B cell (primary cell): ENCODE measurements at regions not wholly inside any gene's neighbourhood (a gene's known extent, or its start where the extent isn't known, plus 50 kb on each side); places are given as distances from the start of the nearest gene placed in this dataset.

Experiments used
- ATAC-seq: fragments of 200-7000 bp; cut with Tn5 transposase; one replicate; pipeline ENCODE4 v1.10.0; 2021; ENCODE audit warnings: low read depth, mild to moderate bottlenecking, moderate number of reproducible peaks, moderate library complexity
- CTCF ChIA-PET: fragments of 350-600 bp; sonication (Branson Sonifier 250); formaldehyde crosslinking; loops from one replicate; lab custom pipeline; 2021; ENCODE audit warnings: antibody characterized with exemption, inconsistent platforms; lab: Charles Lee
- POLR2A ChIA-PET: fragments of 350-600 bp; sonication (Branson Sonifier 250); formaldehyde crosslinking; loops from one replicate; lab custom pipeline; 2021; ENCODE audit warnings: antibody characterized with exemption; lab: Charles Lee
- DNase-seq: peaks from one replicate; pipeline ENCODE4 v3.0.0; 2013
- H2AFZ ChIP-seq: 2 replicates; pipeline ENCODE4 v1.6.1; 2012; ENCODE audit warnings: mild to moderate bottlenecking, low read depth, low read length; ENCODE audit not compliant: insufficient read depth, poor library complexity, severe bottlenecking
- H3K27ac ChIP-seq, 2 donors: 1 replicate in 1 of 2; 2 replicates in 1 of 2; pipeline ENCODE4 v1.5.1; 2012 to 2013; ENCODE audit warnings: low read length in 2 of 2, mild to moderate bottlenecking in 2 of 2, moderate library complexity in 1 of 2
- H3K27me3 ChIP-seq, 4 experiments: fragments of 200-600 bp in 1 of 4; sonication (generic) in 1 of 4; replicated peaks in 1 of 4; 1 replicate in 2 of 4; 2 replicates in 2 of 4; pipeline versions ENCODE4 v1.6.1 to v1.7.0; 2013 to 2016; ENCODE audit warnings: low read length in 3 of 4, mild to moderate bottlenecking in 2 of 4, mixed read lengths in 1 of 4, moderate library complexity in 1 of 4; ENCODE audit not compliant: insufficient read depth in 4 of 4, control insufficient read depth in 3 of 4; ENCODE audit errors: control extremely low read depth in 1 of 4
- H3K36me3 ChIP-seq, 2 experiments: replicated peaks in 1 of 2; 1 replicate in 1 of 2; 2 replicates in 1 of 2; pipeline versions ENCODE4 v1.6.1 to v1.7.1; 2013; ENCODE audit warnings: low read length in 1 of 2; ENCODE audit not compliant: insufficient read depth in 2 of 2, control insufficient read depth in 1 of 2; ENCODE audit errors: control extremely low read depth in 1 of 2, extremely low read depth in 1 of 2
- H3K4me1 ChIP-seq, 2 donors: fragments of 200-600 bp in 1 of 2; sonication (generic) in 1 of 2; 1 replicate in 1 of 2; 2 replicates in 1 of 2; pipeline versions ENCODE4 v1.5.1 to v1.6.1; 2013 to 2017; ENCODE audit warnings: low read length in 2 of 2; ENCODE audit not compliant: control insufficient read depth in 2 of 2, insufficient read depth in 2 of 2
- H3K4me2 ChIP-seq: replicated peaks from 2 replicates; pipeline ENCODE3; 2012; ENCODE audit warnings: mild to moderate bottlenecking, low read depth, low read length; ENCODE audit not compliant: poor library complexity, severe bottlenecking
- H3K4me3 ChIP-seq, 5 experiments: fragments of 200-600 bp in 1 of 5; sonication (generic) in 1 of 5; 1 replicate in 3 of 5; 2 replicates in 2 of 5; pipeline versions ENCODE4 v1.5.1 to v1.7.0; 2011 to 2016; ENCODE audit warnings: low read length in 4 of 5, mild to moderate bottlenecking in 4 of 5, low read depth in 2 of 5, control low read depth in 1 of 5, moderate library complexity in 1 of 5; ENCODE audit not compliant: insufficient read depth in 1 of 5; ENCODE audit errors: control extremely low read depth in 1 of 5, extremely low read depth in 1 of 5
- H3K79me2 ChIP-seq: fragments of 200-600 bp; sonication (generic); one replicate; pipeline ENCODE4 v1.6.0; 2016; ENCODE audit warnings: low read length; ENCODE audit not compliant: control insufficient read depth, insufficient read depth
- H3K9ac ChIP-seq: fragments of 200-600 bp; sonication (generic); 2 replicates; pipeline ENCODE4 v1.6.1; 2017; ENCODE audit warnings: mild to moderate bottlenecking, low read length, moderate library complexity
- H3K9me3 ChIP-seq, 3 donors: one replicate each; pipeline versions ENCODE4 v1.6.1 to v1.7.1; 2013; ENCODE audit warnings: low read length in 2 of 3; ENCODE audit not compliant: control insufficient read depth in 2 of 3, insufficient read depth in 1 of 3; ENCODE audit errors: control extremely low read depth in 1 of 3
- H4K20me1 ChIP-seq: 2 replicates; pipeline ENCODE4 v1.6.0; 2012; ENCODE audit warnings: mild to moderate bottlenecking, low read length; ENCODE audit not compliant: insufficient read depth, control insufficient read depth, poor library complexity, severe bottlenecking
- H3K27ac Mint-ChIP-seq: one replicate; pipeline ENCODE4 v1.8.0; 2021; ENCODE audit warnings: mixed read lengths
- H3K27me3 Mint-ChIP-seq: one replicate; pipeline ENCODE4 v1.8.0; 2021; ENCODE audit warnings: mixed read lengths
- H3K4me1 Mint-ChIP-seq: one replicate; pipeline ENCODE4 v1.8.0; 2021; ENCODE audit warnings: mixed read lengths
- H3K4me3 Mint-ChIP-seq: one replicate; pipeline ENCODE4 v1.8.0; 2021; ENCODE audit warnings: mixed read lengths
- H3K9me3 Mint-ChIP-seq: one replicate; pipeline ENCODE4 v1.8.0; 2022; ENCODE audit warnings: mixed read lengths; ENCODE audit not compliant: insufficient read depth
- EZH2 ChIP-seq: IDR thresholded peaks from 2 replicates; pipeline ENCODE4 v1.6.1; 2012; ENCODE audit warnings: borderline replicate concordance, low read depth, mild to moderate bottlenecking, moderate library complexity, low read length; ENCODE audit not compliant: insufficient read depth, poor library complexity, severe bottlenecking
- WGBS: methylation state at CpG from one replicate; pipeline ENCODE4 v1.1.5; 2013; ENCODE audit warnings: missing lambda C conversion rate; ENCODE audit not compliant: insufficient coverage; 5-methylcytosine and 5-hydroxymethylcytosine counted together
- intact Hi-C: fragments of 100-400 bp; cut with micrococcal nuclease; formaldehyde crosslinking; loops from one replicate; pipeline ENCODE4 v1.10.0; 2022
- TF ChIP-seq, protein P1 (sequence below): fragments of 200-600 bp; IDR thresholded peaks from one replicate; pipeline ENCODE4 v1.8.0; 2022; ENCODE audit warnings: antibody characterized with exemption, mild to moderate bottlenecking

DNA sequence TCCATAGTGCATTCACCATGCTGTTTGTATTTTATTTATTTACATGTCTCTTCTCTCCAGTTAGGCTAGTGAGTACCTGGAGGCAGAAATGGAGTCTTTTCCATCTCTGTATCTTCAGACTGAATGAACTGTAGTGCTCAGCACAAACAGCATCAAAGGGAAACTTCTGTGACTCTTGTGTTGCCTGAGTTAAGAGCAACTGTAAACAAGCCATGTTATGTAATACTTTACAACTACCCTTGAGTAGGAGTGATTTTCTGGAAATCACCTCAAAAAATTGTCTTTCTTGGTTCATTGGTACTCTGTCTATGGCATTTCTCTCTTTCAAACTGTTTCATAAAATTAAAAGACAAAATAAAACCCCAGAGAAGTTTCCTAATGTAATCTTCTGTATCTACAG, 258.3 kb downstream of the CGGBP1 start:
- DNase-seq: no peak
- CTCF ChIA-PET: no interaction called here

DNA sequence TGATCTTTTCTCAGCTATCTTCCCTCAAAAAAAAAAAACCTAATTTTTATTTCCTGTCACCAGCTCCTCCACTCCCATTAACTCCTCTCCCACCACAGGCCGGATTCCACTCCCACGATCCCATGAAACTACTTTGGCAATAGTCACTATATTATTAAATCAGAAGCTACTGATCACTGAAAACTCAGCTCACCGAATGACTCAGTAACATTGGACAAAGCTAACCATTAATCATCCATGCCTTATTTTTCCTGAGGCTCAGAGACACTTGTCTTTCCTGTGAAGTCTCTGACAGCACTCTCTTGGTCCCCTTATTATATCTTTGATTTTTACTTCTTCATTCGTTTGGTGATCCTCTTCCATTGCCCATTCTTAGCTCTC, 260.2 kb downstream of the CGGBP1 start:
- intact Hi-C loops: no loop called here
- no peak overlapping the region for H3K9ac ChIP-seq
- no peak overlapping the region for H2AFZ ChIP-seq
- H3K4me2 ChIP-seq: no peak overlapping the region
- peaks cover 21% of the 10 kb centered on the region for H3K4me1 Mint-ChIP-seq
- ChIA-PET POLR2A (no interaction called here), CTCF (no interaction called here)
- no peak for TF ChIP-seq EZH2
- TF ChIP-seq, protein P1, sequence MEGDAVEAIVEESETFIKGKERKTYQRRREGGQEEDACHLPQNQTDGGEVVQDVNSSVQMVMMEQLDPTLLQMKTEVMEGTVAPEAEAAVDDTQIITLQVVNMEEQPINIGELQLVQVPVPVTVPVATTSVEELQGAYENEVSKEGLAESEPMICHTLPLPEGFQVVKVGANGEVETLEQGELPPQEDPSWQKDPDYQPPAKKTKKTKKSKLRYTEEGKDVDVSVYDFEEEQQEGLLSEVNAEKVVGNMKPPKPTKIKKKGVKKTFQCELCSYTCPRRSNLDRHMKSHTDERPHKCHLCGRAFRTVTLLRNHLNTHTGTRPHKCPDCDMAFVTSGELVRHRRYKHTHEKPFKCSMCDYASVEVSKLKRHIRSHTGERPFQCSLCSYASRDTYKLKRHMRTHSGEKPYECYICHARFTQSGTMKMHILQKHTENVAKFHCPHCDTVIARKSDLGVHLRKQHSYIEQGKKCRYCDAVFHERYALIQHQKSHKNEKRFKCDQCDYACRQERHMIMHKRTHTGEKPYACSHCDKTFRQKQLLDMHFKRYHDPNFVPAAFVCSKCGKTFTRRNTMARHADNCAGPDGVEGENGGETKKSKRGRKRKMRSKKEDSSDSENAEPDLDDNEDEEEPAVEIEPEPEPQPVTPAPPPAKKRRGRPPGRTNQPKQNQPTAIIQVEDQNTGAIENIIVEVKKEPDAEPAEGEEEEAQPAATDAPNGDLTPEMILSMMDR: no peak
- H3K4me3 ChIP-seq: no peak overlapping the region
- no peaks in the 10 kb centered on the region for H3K9me3 ChIP-seq
- ATAC-seq: no peak
- H3K27ac Mint-ChIP-seq: no peak overlapping the region
- H3K79me2 ChIP-seq: no peaks in the 10 kb centered on the region
- H3K4me3 Mint-ChIP-seq: no peak overlapping the region
- H3K27ac ChIP-seq: no peak overlapping the region
- no peaks in the 10 kb centered on the region for H3K36me3 ChIP-seq
- no peaks in the 10 kb centered on the region for H3K9me3 Mint-ChIP-seq
- H3K4me1 ChIP-seq: peaks cover 1 to 11% of the 10 kb centered on the region in 2 donors
- H3K27me3 Mint-ChIP-seq: peaks cover 46% of the 10 kb centered on the region
- H4K20me1 ChIP-seq: no peaks in the 10 kb centered on the region
- no peak for DNase-seq
- peaks cover 0 to 9% (median 3%) of the 10 kb centered on the region in 4 experiments for H3K27me3 ChIP-seq
- 85% methylated on average over 3 of the region's 4 CpGs for WGBS

More for the DNA sequence above, 258.3 kb downstream of the CGGBP1 start:
- peaks cover 17% of the 10 kb centered on the region for H3K4me1 Mint-ChIP-seq
- Histone ChIP-seq H4K20me1 (no peaks in the 10 kb centered on the region), H3K79me2 (no peaks in the 10 kb centered on the region), H3K4me3 (no peak overlapping the region), H3K27ac (no peak overlapping the region), H2AFZ (no peak overlapping the region), H3K4me1 (peaks cover 0 to 10% of the 10 kb centered on the region in 2 donors), H3K9me3 (no peaks in the 10 kb centered on the region), H3K36me3 (no peaks in the 10 kb centered on the region), H3K4me2 (no peak overlapping the region), H3K9ac (no peak overlapping the region), H3K27me3 (peaks cover 0 to 6% (median 0%) of the 10 kb centered on the region in 4 experiments)
- no peaks in the 10 kb centered on the region for H3K9me3 Mint-ChIP-seq
- POLR2A ChIA-PET: no interaction called here
- H3K4me3 Mint-ChIP-seq: no peak overlapping the region
- H3K27me3 Mint-ChIP-seq: peaks cover 33% of the 10 kb centered on the region
- ATAC-seq: no peak
- H3K27ac Mint-ChIP-seq: no peak overlapping the region
- intact Hi-C loops: no loop called here
- TF ChIP-seq EZH2: no peak
- TF ChIP-seq, protein P1: no peak
